Breast epithelium (tissue), 3 donors: ENCODE measurements at regions not wholly inside any gene's neighbourhood (a gene's known extent, or its start where the extent isn't known, plus 50 kb on each side); places are given as distances from the start of the nearest gene placed in this dataset.

Source experiments
- CTCF ChIP-seq, 3 donors: fragments of 450-650 bp; IDR thresholded peaks; one replicate each; pipeline ENCODE4 v1.5.1; 2016 to 2017; ENCODE audit warnings: antibody characterized with exemption in 3 of 3, mild to moderate bottlenecking in 3 of 3, moderate library complexity in 3 of 3
- POLR2A ChIP-seq: fragments of 450-650 bp; IDR thresholded peaks from one replicate; pipeline ENCODE4 v1.6.1; 2016; ENCODE audit warnings: antibody characterized with exemption, mild to moderate bottlenecking, moderate library complexity
- POLR2AphosphoS5 ChIP-seq, 3 donors: sonication (generic); formaldehyde crosslinking; IDR thresholded peaks; one replicate each; pipeline ENCODE4 v1.6.1; 2017; ENCODE audit warnings: antibody characterized with exemption in 3 of 3

DNA sequence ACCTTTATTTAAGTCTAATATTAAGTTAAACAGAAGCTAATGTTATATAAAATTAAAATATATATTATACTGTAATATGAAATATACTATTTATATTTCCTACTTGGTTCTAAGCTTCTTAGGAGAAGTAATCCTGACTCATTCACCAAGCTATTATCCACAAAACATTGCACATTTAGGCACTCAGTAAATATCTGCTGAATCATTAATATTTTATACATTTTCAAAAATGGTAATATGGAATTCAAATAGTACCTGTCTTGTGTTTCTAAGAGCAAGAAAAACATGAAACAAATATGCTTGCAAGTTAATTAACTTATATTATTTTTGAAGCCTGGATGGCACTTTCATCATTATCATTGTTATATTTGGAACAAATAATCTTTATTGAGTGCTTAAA is 153.0 kb upstream of the CNTN4 start:
- no peak for TF ChIP-seq POLR2A
- TF ChIP-seq POLR2AphosphoS5 (IDR thresholded peaks at IDR 0.05): no peak
- TF ChIP-seq CTCF (IDR thresholded peaks at IDR 0.05): no peak
